Astrocyte (in vitro differentiated cells and primary cell): ENCODE measurements at regions not wholly inside any gene's neighbourhood (a gene's known extent, or its start where the extent isn't known, plus 50 kb on each side); places are given as distances from the start of the nearest gene placed in this dataset.

Source experiments
- DNase-seq: peaks from one replicate; pipeline ENCODE4 v3.0.0-alpha.2; 2010; ENCODE audit warnings: low read depth
- FAIRE-seq: peaks from 2 replicates; lab custom pipeline; 2011; peaks lifted over from hg19 to GRCh38; lab: Jason Lieb, UNC
- H2AFZ ChIP-seq: 2 replicates; pipeline ENCODE4 v1.6.0; 2012; ENCODE audit warnings: low read depth, low read length, inconsistent platforms
- H3K27ac ChIP-seq: 2 replicates; pipeline ENCODE4 v1.5.1; 2011; ENCODE audit warnings: low read depth, low read length, inconsistent platforms
- H3K27me3 ChIP-seq: 2 replicates; pipeline ENCODE4 v1.6.0; 2011; ENCODE audit warnings: low read length, inconsistent platforms; ENCODE audit not compliant: insufficient read depth
- H3K36me3 ChIP-seq: 2 replicates; pipeline ENCODE4 v1.5.1; 2011; ENCODE audit warnings: low read length, inconsistent platforms; ENCODE audit not compliant: insufficient read depth
- H3K4me1 ChIP-seq: 2 replicates; pipeline ENCODE4 v1.5.1; 2011; ENCODE audit warnings: low read length, inconsistent platforms; ENCODE audit not compliant: insufficient read depth
- H3K4me2 ChIP-seq: 2 replicates; pipeline ENCODE4 v1.6.0; 2012; ENCODE audit warnings: low read length, inconsistent platforms
- H3K4me3 ChIP-seq: 2 replicates; pipeline ENCODE4 v1.5.1; 2011; ENCODE audit warnings: low read depth, mild to moderate bottlenecking, low read length, inconsistent platforms; ENCODE audit not compliant: insufficient read depth
- H3K79me2 ChIP-seq: 2 replicates; pipeline ENCODE4 v1.6.0; 2012; ENCODE audit warnings: mild to moderate bottlenecking, low read length, inconsistent platforms; ENCODE audit not compliant: insufficient read depth
- H3K9ac ChIP-seq: 2 replicates; pipeline ENCODE4 v1.6.0; 2012; ENCODE audit warnings: mild to moderate bottlenecking, low read length, inconsistent platforms
- H3K9me3 ChIP-seq: 2 replicates; pipeline ENCODE4 v1.5.1; 2012; ENCODE audit warnings: low read depth, mild to moderate bottlenecking, low read length, inconsistent platforms; ENCODE audit not compliant: insufficient read depth
- H4K20me1 ChIP-seq: 2 replicates; pipeline ENCODE4 v1.6.0; 2012; ENCODE audit warnings: low read length, inconsistent platforms; ENCODE audit not compliant: insufficient read depth
- H3K27ac Mint-ChIP-seq: one replicate; pipeline ENCODE4 v1.8.0; 2021; ENCODE audit warnings: mild to moderate bottlenecking, mixed read lengths; ENCODE audit not compliant: unreplicated experiment
- H3K27me3 Mint-ChIP-seq: one replicate; pipeline ENCODE4 v1.8.0; 2021; ENCODE audit warnings: low read depth, mixed read lengths; ENCODE audit not compliant: unreplicated experiment
- H3K36me3 Mint-ChIP-seq: one replicate; pipeline ENCODE4 v1.8.0; 2021; ENCODE audit warnings: low read depth, mixed read lengths; ENCODE audit not compliant: unreplicated experiment
- H3K4me1 Mint-ChIP-seq: one replicate; pipeline ENCODE4 v1.8.0; 2021; ENCODE audit warnings: low read depth, mixed read lengths; ENCODE audit not compliant: unreplicated experiment
- H3K4me3 Mint-ChIP-seq: one replicate; pipeline ENCODE4 v1.8.0; 2021; ENCODE audit warnings: mild to moderate bottlenecking, moderate library complexity, mixed read lengths; ENCODE audit not compliant: unreplicated experiment
- H3K9me3 Mint-ChIP-seq: one replicate; pipeline ENCODE4 v1.8.0; 2021; ENCODE audit warnings: mild to moderate bottlenecking, mixed read lengths; ENCODE audit not compliant: unreplicated experiment
- EZH2 ChIP-seq: IDR thresholded peaks from 2 replicates; pipeline ENCODE4 v1.6.1; 2012; ENCODE audit warnings: mild to moderate bottlenecking, low read length, inconsistent platforms; ENCODE audit not compliant: insufficient read depth
- TF ChIP-seq, protein P1 (sequence below): IDR thresholded peaks from 2 replicates; pipeline ENCODE4 v1.5.1; 2011; ENCODE audit warnings: low read depth, mild to moderate bottlenecking, inconsistent platforms, low read length, moderate library complexity; ENCODE audit not compliant: insufficient read depth

DNA sequence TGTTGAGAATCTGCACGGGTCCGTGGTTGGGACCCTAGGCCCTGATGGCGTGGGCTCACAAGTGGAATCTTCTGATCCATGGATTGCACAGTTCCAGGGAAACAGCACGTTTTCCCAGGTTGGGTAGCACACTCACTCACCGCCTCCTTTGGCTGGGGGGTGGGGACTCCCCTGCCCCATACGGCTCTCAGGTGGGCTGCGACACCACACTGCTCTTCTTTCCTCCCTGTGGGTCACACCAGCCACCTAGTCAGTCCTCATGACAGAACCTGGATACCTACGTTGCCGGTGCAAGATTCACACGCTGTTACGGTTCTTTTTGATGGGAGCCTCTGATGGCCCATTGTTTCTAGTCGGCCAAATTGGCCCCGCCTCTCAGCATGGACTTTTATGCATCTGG is 312.0 kb downstream of the MMUT start:
- Histone ChIP-seq H4K20me1 (no peaks in the 10 kb centered on the region), H3K9ac (no peak overlapping the region), H3K4me3 (no peak overlapping the region), H2AFZ (no peak overlapping the region), H3K36me3 (no peaks in the 10 kb centered on the region), H3K27me3 (no peaks in the 10 kb centered on the region), H3K79me2 (no peaks in the 10 kb centered on the region), H3K9me3 (peaks cover 3% of the 10 kb centered on the region), H3K4me2 (no peak overlapping the region), H3K27ac (no peak overlapping the region), H3K4me1 (no peaks in the 10 kb centered on the region)
- Mint-ChIP-seq H3K9me3 (peaks cover 4% of the 10 kb centered on the region), H3K27ac (no peak overlapping the region), H3K36me3 (no peaks in the 10 kb centered on the region), H3K4me3 (no peak overlapping the region), H3K4me1 (no peaks in the 10 kb centered on the region), H3K27me3 (no peaks in the 10 kb centered on the region)
- DNase-seq: no peak
- no peak for FAIRE-seq
- TF ChIP-seq, protein P1, sequence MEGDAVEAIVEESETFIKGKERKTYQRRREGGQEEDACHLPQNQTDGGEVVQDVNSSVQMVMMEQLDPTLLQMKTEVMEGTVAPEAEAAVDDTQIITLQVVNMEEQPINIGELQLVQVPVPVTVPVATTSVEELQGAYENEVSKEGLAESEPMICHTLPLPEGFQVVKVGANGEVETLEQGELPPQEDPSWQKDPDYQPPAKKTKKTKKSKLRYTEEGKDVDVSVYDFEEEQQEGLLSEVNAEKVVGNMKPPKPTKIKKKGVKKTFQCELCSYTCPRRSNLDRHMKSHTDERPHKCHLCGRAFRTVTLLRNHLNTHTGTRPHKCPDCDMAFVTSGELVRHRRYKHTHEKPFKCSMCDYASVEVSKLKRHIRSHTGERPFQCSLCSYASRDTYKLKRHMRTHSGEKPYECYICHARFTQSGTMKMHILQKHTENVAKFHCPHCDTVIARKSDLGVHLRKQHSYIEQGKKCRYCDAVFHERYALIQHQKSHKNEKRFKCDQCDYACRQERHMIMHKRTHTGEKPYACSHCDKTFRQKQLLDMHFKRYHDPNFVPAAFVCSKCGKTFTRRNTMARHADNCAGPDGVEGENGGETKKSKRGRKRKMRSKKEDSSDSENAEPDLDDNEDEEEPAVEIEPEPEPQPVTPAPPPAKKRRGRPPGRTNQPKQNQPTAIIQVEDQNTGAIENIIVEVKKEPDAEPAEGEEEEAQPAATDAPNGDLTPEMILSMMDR: no peak
- no peak for TF ChIP-seq EZH2

DNA sequence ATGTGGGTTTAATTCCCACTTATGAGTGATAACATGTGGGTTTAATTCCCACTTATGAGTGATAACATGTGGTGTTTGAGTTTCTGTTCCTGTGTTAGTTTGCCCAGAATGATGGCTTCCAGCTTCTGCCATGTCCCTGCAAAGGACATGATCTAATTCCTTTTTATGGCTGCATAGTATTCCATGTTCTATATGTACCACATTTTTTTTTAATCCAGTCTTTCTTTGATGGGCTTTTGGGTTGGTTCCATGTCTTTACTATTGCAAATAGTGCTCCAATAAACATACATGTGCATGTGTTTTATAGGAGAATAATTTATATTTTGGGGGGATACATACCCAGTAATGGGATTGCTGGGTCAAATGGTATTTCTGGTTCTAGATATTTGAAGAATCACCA is 317.8 kb downstream of the MMUT start:
- no peak overlapping the region for H3K4me3 Mint-ChIP-seq
- Histone ChIP-seq H3K4me3 (no peak overlapping the region), H3K9ac (no peak overlapping the region), H3K4me1 (no peaks in the 10 kb centered on the region), H3K27me3 (no peaks in the 10 kb centered on the region), H3K79me2 (no peaks in the 10 kb centered on the region), H3K4me2 (no peak overlapping the region), H2AFZ (no peak overlapping the region), H3K9me3 (no peaks in the 10 kb centered on the region), H4K20me1 (no peaks in the 10 kb centered on the region), H3K36me3 (no peaks in the 10 kb centered on the region), H3K27ac (no peak overlapping the region)
- FAIRE-seq: no peak
- H3K36me3 Mint-ChIP-seq: no peaks in the 10 kb centered on the region
- peaks cover 4% of the 10 kb centered on the region for H3K9me3 Mint-ChIP-seq
- H3K27me3 Mint-ChIP-seq: no peaks in the 10 kb centered on the region
- DNase-seq: no peak
- no peak for TF ChIP-seq EZH2
- TF ChIP-seq, protein P1: no peak
- no peaks in the 10 kb centered on the region for H3K4me1 Mint-ChIP-seq
- no peak overlapping the region for H3K27ac Mint-ChIP-seq

GRCh38 chr6:49142421-49143151 is 320.5 kb downstream of the MMUT start:
- H3K4me1 ChIP-seq: no peaks in the 10 kb centered on the region
- H3K4me2 ChIP-seq: no peak overlapping the region
- H3K27ac Mint-ChIP-seq: no peak overlapping the region
- H3K9me3 ChIP-seq: no peaks in the 10 kb centered on the region
- H4K20me1 ChIP-seq: no peaks in the 10 kb centered on the region
- H3K79me2 ChIP-seq: no peaks in the 10 kb centered on the region
- H3K27me3 ChIP-seq: no peaks in the 10 kb centered on the region
- no peaks in the 10 kb centered on the region for H3K36me3 Mint-ChIP-seq
- H3K9ac ChIP-seq: no peak overlapping the region
- H3K27ac ChIP-seq: no peak overlapping the region
- FAIRE-seq (no peak), DNase-seq (no peak)
- H2AFZ ChIP-seq: no peak overlapping the region
- H3K36me3 ChIP-seq: no peaks in the 10 kb centered on the region
- no peak overlapping the region for H3K4me3 ChIP-seq
- H3K4me1 Mint-ChIP-seq: no peaks in the 10 kb centered on the region
- no peak overlapping the region for H3K4me3 Mint-ChIP-seq
- H3K27me3 Mint-ChIP-seq: no peaks in the 10 kb centered on the region
- no peak for TF ChIP-seq EZH2
- TF ChIP-seq, protein P1: no peak
- H3K9me3 Mint-ChIP-seq: peaks cover 2% of the 10 kb centered on the region
